GM19455 (cell line): ENCODE measurements at regions not wholly inside any gene's neighbourhood (a gene's known extent, or its start where the extent isn't known, plus 50 kb on each side); places are given as distances from the start of the nearest gene placed in this dataset.

Experiments used
- ATAC-seq: cut with Tn5 transposase; IDR thresholded peaks from one replicate; pipeline ENCODE4 v1.9.1; 2021; ENCODE audit not compliant: unreplicated experiment

DNA sequence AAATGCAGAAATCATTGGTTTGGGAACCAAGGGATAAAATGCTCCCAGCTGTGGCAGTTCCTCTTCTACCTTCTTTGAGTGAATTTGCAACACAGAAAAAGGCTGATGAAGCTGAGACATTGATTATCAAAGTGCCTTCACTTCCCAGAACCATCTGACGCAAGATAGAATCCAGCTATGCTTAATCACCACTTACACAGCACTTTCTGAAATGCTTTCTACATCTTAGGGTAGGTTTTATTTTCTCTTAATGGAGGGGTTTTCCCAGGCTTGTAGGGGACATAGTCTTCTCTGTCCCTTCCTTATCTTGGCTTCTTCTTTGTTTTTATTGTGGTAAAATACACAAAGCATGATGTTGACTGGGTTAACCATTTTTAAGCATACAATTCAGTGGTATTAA lies 332.6 kb upstream of the ZNF32 start:
- ATAC-seq, result no peak

DNA sequence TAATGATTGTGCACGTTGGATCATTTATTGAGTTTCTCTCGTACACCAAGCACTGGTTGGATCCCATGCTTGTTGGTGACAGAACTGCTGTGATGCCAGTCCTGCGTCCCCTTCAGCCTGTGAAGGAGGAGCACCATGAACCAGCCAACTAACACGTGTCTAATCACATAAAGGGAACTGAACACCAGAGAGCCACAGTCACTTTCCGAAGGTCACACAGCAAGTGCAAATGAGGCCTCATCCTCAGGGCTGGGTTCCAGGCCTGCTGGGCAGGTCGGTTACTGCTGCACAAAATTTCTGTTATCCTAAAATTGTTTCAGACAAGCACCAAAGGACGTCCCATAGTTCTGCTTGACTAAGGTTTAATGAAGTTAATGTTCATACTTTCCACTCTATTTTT lies 332.0 kb upstream of the ZNF32 start:
- no peak for ATAC-seq

DNA sequence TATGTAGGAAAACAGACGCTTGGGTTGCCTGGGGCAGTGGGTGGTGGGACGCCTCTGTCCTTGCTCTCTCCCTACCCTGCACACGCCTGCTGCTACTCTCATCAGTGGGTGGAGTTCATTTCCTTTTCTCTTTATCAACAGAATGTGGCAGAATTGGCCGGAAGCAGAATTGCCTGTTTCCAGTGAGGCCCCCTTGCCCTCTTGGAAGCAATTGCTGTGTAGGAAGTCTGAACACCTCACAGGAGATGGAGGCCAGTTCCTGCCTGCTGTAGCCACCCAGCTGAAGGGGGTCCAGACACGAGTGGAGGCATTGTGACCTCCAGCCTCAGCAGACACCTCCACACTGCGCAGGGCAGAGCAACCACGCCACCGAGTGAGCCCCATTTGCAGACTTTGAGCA lies 331.6 kb upstream of the ZNF32 start:
- ATAC-seq, result no peak

DNA sequence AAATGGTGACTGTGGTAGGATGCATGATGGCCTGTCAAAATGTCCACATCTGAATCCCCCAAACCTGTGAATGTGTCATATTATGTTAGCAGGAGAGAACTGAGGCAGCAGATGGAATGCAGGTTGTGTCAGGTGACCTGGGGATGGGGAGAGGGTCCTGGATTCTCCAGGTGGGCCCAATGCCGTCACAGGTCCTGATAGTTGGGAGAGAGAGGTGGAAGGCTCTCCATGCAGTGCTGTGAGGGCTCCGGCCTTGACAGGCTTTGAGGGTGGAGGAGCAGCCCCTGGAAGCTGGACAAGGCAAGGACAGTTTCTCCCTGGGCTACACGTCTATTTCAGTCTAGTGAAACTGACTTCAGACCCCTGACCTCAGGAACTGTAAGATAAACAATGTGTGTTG lies 330.9 kb upstream of the ZNF32 start:
- ATAC-seq, result no peak

DNA sequence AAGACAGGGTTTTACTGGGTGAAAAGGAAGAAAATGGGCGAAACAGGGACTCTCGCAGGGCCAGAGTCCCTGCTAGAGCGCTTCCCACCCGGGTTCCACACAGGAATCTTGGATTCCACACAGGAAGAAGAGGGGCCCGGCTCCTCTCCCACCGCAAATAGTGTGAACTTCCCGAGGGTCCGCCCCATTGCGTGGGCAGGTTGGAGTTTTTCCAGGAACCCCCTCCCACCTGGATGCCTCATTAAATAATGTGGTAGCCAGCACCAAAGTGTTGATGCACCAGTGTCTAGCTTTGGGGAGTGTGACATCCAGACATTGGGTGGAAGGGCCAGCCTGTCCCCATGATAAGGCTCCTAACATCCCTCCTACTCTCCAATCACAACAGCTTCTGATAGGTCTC lies 330.3 kb upstream of the ZNF32 start:
- ATAC-seq, result no peak

DNA sequence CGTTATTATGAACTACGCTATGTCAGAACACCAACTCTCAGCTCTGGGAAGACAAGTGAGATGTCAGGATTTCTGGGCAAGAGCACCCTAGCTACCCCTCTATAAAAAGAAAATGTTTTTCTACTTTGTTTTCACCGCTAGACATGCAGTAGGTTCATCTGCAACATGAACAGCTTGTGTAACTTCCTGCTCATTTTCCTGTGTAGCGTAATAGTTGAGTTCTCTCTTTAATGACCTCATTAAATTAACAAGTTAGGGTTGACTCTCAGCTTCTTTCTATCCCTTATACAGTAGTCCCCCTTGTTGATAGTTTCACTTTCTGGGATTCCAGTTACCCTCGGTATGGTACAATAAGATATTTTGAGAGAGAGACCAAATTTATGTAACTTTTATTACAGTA lies 329.4 kb upstream of the ZNF32 start:
- no peak for ATAC-seq

DNA sequence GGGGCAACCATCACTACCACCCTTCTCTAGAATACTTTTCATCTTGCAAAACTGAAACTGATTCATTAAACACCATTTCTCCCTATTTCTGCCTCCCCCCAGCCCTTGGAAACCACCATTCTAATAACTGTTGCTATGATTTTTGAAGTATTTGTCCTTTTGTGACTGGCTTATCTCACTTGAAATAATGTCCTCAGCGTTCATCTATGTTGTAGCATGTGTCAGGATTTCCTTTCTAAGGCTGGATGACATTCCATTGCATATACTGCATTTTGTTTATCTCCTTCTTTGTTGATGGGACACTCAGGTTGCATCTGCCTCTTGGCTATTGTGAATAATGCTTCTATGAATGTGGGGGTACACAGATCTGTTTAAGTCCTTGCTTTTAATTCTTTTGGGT lies 327.6 kb upstream of the ZNF32 start:
- no peak for ATAC-seq

DNA sequence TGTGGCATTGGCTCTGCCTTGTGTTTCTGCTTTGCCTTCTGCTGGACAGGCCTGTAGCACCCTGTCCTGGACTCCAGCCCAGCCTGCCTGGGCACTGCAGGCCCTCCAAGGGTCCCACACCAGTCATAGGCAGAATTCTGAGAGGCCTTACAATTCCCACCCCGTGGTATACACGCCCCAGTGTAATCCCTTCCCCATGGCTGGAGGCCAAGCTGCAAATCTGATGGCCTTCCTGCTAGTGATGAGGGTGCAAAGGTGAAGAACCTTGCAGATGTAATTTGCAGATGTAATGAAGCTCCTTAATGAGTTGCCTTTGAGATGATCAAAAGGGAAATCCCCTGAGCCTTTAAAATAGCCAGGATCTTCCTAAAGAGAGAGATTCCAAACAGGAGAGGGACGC lies 325.1 kb upstream of the ZNF32 start:
- ATAC-seq, result no peak

DNA sequence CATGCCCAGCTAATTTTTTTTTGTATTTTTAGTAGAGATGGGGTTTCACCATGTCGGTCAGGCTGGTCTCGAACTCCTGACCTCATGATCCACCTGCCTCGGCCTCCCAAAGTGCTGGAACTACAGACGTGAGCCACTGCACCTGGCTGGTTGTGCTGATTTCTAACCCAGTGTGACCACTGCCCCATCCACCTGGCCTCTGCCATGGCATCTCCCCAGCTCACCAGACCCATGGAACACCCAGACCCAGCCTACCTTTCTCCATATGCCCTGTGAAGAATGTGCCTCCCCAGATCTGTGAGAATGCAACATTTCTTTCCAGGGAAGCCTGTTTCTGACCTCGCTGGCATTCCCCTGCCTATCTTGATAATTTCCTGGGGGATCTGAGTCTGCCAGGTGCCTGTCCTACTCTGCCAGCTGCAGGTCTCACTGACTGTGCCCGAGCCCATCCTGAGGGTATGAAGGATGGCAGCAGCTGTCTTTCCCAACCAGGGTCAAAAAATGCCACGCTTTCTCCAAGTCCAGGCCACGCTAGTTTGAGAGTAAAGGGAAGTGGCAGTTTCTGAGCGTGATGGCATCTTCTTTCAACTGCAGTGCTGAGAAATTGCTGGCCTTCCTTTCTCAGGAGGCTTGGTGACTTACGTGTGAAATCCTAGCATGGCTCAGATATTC lies 324.4 kb upstream of the ZNF32 start:
- ATAC-seq, result no peak

DNA sequence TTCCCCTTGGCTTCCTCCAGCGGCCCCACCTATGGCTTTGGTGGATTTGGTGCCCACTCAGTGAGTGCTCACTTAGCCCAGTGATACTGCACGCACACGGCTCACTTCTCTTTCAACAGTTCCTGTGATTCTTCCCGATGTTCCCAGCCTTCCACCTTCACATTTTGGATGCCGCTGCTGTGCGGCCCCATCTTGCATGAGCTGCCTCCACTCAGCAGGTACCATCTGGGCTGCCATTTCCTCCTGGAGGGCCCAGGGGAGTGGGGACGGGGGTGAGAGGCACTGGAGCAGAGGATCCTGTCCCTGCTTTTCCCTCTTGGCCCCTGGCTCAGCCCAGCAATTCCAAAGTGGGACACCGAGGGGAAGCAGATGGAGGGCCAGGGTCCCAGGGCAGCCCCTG lies 323.3 kb upstream of the ZNF32 start:
- no peak for ATAC-seq

DNA sequence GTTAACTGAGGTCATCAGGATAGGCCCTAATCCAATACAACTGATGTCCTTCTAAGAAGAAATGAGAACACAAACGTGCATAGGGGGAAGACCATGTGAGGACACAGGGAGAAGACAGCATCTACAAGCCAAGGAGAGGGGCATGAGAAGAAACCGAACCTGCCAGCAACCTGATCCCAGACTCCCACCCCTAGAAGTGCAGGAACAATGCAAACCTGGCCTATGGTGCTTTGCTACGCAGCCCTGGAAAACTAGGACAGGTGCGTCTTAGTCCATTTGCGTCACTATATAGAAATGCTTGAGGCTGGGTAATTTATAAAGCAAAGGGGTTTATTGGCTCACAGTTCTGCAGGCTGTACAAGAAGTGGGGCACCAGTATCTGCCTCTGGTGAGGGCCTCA lies 322.6 kb upstream of the ZNF32 start:
- no peak for ATAC-seq

DNA sequence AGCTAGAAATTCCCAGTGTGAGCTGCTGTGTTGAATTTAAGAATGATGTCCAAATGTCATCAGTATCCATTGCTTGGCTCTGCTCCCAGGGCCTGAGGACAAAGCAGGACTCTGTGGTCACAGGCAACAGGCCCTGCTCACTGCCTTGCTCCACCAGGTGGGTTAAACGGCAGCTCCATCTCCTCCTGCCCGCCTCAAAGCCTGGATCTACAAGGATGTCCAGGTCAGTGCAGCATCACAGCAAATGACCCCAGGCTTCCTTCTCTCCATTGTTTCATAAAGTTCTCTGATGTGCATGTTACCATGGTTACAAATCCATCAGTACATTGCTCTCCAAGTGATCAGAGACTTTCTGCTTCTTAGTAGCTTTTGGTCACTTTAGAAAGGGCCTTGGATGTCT lies 322.0 kb upstream of the ZNF32 start:
- no peak for ATAC-seq

DNA sequence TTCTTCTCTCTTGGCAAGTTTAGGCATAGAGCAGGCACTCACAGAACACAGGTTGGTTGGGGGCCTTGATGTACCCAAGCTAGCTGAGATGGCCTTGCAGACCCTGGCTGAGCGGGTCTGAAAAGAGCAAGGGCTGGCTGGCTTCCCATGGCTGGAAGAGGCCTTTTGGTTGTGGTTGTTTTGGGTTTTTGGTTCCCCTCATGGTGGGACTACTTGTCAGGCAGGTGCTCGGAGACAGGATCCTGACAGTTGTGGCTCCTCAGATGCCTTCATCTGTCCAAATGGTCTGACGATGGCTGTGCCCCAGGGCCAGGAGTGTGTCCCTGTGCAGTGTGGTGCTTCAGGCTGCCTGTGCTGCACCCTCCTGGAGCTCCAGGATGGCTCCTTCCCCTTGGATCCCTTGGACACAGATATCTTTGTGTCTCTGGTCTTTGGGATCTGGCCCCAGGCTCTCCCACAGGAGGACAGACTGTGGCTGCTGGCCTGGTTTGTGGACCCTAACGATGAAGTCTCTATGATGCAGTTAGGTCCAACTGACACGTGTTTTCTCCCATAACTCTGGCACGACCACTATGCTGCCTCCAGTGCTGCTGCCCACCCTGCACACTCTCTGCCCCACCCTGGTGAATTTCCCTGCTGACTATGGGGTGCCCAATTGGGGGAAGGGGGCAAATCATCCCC lies 321.5 kb upstream of the ZNF32 start:
- ATAC-seq, result no peak

DNA sequence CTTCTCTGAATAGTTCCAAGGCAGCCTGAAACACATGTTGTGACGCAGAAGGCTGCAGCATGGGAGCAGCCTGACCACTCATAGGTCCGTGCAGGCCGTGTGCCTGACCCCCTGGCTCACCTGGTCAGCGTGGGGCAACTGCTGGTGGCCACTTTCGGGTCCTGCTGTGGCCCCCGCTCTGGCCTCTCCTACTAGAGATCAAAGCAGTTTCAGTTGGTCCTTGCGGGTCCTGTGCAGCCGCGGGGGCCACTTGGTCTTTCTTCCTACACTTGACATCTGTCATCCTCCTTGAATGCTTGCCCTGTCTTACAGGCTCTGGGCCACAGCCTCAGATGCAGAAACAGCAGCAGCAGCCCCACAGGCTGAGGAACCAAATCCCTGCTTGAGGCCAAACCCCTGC lies 320.8 kb upstream of the ZNF32 start:
- no peak for ATAC-seq

DNA sequence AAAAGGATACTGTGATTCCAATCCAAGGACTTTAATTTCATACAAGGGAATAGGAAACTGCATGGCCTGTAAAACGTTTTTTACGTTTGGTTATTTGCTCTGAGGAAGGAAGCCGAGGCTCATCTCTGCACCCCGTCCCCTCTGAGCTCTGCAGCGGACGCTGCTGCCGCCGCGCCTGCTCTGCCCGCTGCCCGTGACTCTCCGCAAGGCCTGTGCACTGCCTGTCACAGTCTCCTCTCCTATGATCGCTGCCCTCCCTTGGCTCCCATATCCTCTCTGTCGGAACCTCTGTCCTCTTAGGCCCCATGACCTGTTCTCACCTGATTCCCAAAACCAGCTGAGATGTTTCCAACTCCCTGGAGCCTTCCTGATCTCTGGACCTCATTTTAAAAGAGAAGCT lies 320.3 kb upstream of the ZNF32 start:
- no peak for ATAC-seq

DNA sequence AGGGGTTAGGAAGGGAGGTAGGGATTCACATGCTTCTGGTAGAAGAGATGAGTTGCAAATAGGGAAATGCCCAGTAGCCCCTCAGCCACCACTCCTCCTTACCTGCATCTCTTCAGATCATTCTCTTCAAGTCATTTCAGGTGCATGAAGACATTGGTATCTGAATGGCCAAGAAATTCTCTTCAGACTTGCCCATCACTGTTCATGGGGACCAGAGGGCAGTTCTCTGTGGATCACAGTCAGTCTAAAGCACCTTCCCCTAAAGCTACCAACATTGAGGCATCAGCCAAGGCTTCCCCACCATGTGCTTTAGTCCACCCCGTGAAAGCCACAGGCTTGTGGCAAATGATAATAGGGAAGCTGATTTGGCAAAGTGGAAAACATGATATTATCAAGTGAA lies 319.4 kb upstream of the ZNF32 start:
- no peak for ATAC-seq

DNA sequence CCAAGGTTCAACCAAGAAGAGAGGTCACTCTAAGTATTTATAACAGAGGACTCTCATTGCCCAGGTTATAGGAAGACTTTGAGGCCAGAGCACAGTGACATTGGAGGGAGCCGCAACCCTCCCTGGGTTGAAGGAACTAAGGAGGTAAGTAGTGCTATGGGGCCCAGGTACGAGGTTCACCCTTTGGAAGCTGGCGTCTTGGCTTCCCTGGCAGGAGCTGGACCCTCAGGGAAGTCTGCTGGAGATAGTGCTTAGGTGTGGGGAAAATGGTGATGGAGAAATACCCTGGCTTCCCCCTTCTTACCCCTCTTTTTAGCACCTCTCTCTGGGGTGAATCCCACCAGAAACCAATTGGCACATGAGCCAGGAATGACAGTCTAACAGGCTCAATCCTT lies 317.9 kb upstream of the ZNF32 start:
- no peak for ATAC-seq

DNA sequence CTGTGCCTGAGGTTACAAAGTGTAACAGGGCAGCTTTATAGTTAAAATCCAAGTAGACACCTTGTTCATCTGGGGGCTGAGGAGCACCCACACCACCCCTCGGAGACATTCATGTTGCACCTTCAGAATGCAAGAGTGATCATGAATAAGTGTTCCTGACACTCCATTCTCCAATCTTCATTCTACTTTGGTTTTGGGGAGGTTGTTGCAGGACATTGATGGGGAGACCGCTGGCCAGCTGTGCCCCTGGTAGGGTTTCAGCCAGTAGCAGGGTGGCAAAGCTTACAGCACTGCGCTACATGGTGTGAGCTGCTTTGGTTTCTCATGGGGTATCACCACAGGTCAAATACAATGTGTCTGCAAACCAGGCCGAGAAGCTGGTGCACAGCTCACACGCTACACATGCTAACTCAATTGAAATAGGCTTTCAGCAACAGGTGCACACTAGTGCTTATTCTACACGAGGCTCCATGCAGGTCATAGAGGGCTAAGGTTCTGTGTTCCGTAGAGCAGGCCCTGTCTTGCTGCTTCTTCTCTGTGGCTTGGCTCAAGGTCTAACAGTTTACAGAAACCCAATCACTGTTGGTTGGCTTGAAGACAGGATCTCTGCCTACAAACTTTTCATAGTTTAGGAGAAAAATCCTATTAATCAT lies 317.4 kb upstream of the ZNF32 start:
- ATAC-seq, result no peak

DNA sequence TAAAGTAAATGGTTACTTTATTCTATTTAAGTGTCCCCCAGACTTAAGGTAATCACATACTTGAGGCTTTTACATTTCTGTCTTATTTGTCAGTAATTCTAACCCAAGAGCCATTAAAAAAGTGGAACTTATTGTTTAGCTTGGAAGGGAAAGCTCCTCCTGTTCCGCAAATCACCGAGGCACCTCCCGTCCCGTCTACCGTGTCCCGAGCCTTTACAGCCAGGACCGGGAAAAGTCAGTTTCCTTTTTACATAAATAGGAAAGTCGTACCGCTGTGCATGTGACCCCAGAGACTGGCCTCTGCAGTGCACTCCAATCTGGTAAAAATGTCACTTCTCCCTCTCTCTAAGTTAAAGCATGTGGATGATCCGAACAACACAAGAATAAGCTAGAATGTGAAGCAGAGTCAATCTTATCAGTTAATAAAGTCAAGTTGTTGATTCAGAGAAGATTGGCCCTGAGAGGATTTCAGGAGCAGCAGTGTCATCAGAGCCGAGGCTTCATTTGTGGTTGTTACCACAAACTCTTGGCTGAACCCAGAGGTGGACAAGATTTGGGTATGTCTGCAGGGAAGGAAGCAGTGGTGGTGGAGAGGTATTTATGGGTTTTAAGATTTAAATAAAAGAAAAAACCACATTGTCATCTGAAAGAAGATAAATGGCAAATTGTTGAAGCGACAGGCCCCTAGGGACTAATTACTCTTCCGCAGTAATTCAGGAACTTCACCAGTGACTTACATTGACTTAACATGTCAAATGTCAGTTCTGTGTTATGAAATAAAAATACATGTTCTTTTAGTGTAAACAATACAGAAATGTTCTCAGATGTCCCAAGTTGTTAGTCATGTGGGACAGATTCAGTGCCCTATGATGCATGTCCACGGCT lies 316.6 kb upstream of the ZNF32 start:
- ATAC-seq, result no peak

DNA sequence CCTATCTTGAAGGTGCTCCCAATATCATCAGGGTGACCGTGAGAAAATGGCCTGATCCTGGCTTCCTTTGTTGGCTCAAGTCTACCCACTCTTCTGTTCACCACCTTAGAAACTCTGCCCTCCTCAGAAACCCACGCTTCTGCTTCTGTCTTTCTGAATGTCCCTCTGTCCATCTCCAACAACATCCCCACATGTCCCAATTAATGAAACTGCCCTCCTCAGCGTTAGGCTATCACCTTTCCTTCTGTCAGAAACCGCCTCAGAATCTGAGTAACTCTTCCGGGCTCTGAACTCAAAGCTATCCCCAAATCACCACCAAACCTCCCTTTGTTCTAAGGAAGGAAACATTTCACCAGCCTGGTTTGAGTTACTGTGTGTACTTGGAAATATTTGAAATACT lies 315.8 kb upstream of the ZNF32 start:
- no peak for ATAC-seq

DNA sequence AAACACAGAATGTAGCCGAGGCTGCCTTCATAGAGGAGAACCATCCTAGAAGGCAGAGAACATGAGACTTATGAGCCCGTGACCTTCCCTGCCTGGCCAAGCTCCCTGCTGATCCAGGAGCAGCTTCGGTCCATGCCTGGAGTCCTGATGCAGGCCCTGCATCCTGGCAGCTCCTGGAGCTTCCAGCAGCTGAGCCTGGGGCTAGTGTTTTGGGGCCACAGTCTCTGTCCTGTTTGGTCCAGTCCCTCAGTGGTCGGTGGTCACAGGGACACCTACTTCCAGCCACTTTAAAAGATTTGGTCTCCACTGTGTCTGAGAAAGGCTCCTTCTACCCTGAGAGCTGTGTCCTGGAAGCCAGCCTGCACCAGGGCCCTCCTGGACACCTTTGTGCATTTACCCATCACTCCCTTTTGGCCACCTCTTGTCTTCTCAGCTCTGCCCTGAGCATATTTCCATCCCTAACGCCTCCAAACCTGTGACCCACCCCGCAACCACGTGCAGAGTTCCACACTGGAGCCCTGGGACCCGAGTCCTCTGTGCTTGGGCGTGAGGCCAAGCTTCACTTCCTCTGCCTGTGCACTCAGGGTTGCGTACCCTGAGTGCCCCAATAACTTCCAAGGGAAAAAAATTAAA lies 315.2 kb upstream of the ZNF32 start:
- no peak for ATAC-seq
